HEK293T (cell line): ENCODE measurements at regions not wholly inside any gene's neighbourhood (a gene's known extent, or its start where the extent isn't known, plus 50 kb on each side); places are given as distances from the start of the nearest gene placed in this dataset.
"Not testable (repeated sequence)": the region's sequence is repeated elsewhere in the genome, so short reads cannot be mapped to it uniquely, and the experiment has no call there.

Experiments
- ARNT ChIP-seq: fragments of 450-650 bp; IDR thresholded peaks from 2 replicates; pipeline ENCODE4 v1.6.1; 2017; ENCODE audit warnings: mild to moderate bottlenecking
- BHLHE40 ChIP-seq: fragments of 450-650 bp; IDR thresholded peaks from 2 replicates; pipeline ENCODE4 v1.6.1; 2016; ENCODE audit warnings: mild to moderate bottlenecking, moderate library complexity, borderline replicate concordance
- ELF4 ChIP-seq: fragments of 450-650 bp; IDR thresholded peaks from 2 replicates; pipeline ENCODE4 v1.6.1; 2017; ENCODE audit warnings: antibody characterized with exemption
- FOXA1 ChIP-seq: fragments of 450-650 bp; IDR thresholded peaks from 2 replicates; pipeline ENCODE4 v1.6.1; 2016; ENCODE audit warnings: mild to moderate bottlenecking
- FOXK2 ChIP-seq: fragments of 450-650 bp; IDR thresholded peaks from 2 replicates; pipeline ENCODE4 v1.6.1; 2016; ENCODE audit warnings: mild to moderate bottlenecking
- FOXM1 ChIP-seq: fragments of 450-650 bp; IDR thresholded peaks from 2 replicates; pipeline ENCODE4 v1.6.1; 2017; ENCODE audit warnings: mild to moderate bottlenecking, borderline replicate concordance
- HDGF ChIP-seq: fragments of 450-650 bp; IDR thresholded peaks from 2 replicates; pipeline ENCODE4 v1.6.1; 2017; ENCODE audit warnings: antibody characterized with exemption, borderline replicate concordance
- L3MBTL2 ChIP-seq: fragments of 450-650 bp; conservative IDR thresholded peaks from 2 replicates; pipeline ENCODE4 v1.6.1; 2016; ENCODE audit warnings: mild to moderate bottlenecking
- NFRKB ChIP-seq: fragments of 450-650 bp; IDR thresholded peaks from 2 replicates; pipeline ENCODE4 v1.6.1; 2016; ENCODE audit warnings: mild to moderate bottlenecking, moderate library complexity
- SP1 ChIP-seq: fragments of 450-650 bp; IDR thresholded peaks from 2 replicates; pipeline ENCODE4 v1.6.1; 2017
- SUZ12 ChIP-seq: fragments of 450-650 bp; IDR thresholded peaks from 2 replicates; pipeline ENCODE4 v1.6.1; 2016; ENCODE audit warnings: mild to moderate bottlenecking
- TARDBP ChIP-seq: fragments of 450-650 bp; IDR thresholded peaks from 2 replicates; pipeline ENCODE4 v1.6.1; 2016

- TF ChIP-seq FOXK2, BHLHE40, SUZ12, TARDBP, SP1, FOXM1, ELF4, HDGF, L3MBTL2, NFRKB, FOXA1, ARNT: not testable (repeated sequence)
These were observed 2812.7 kb downstream of the RPIA start for GRCh38 chr2:91503959-91504741.
